HG02678 (cell line): ENCODE measurements at regions not wholly inside any gene's neighbourhood (a gene's known extent, or its start where the extent isn't known, plus 50 kb on each side); places are given as distances from the start of the nearest gene placed in this dataset.
"Not testable (repeated sequence)": the region's sequence is repeated elsewhere in the genome, so short reads cannot be mapped to it uniquely, and the experiment has no call there.

Experiments used
- ATAC-seq: cut with Tn5 transposase; IDR thresholded peaks from one replicate; pipeline ENCODE4 v1.9.1; 2021; ENCODE audit warnings: mild to moderate bottlenecking, moderate library complexity; ENCODE audit not compliant: unreplicated experiment

DNA sequence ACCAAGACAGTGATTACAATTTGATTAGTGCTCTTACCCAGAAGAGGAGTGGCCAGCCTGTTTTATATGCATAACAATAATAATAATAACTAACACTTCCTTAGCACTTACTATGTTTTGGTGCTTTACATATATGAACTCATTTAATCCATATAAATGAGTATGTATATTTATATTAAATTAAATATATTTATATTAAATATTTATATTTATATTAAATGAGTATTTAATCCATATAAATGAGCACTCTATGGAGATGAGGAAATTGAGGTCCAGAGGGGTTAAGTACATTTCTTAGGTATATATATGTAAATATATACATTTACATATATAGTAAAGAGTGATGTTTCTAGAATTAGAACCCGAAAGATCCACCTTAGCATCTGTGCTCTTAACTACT lies 673.9 kb upstream of the ACVR2A start:
- no peak for ATAC-seq

DNA sequence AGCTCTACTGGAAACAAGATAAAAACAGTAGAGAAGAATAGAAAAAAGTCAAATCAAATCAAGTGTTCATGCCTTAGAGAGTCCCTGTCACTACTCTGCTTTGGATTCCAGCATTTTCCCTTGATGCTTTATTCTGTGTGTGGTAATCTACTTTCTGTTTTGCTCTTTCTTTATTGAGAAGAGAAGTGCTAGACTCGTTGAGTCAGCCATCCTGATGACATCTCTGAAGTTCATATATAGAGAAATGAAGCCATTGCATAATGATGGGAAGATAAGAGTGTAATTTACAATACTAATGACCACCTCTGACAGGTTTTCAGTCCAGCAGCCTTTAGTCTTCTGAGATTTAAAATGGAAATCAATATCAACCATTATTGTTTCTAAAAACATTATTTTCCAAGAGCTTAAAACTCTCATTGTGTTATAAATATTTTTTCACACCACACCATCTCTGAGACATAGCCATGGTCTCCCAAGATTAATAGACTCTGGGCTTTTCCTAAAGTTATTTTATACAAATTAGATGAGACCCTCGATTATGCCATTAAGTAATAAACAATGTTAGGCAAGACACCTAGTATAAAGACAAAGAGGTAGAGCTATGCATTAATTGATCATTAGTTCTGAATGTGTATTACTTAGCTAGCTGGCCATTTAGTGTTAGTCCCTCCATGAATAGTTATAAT lies 679.0 kb upstream of the ACVR2A start:
- ATAC-seq = no peak

DNA sequence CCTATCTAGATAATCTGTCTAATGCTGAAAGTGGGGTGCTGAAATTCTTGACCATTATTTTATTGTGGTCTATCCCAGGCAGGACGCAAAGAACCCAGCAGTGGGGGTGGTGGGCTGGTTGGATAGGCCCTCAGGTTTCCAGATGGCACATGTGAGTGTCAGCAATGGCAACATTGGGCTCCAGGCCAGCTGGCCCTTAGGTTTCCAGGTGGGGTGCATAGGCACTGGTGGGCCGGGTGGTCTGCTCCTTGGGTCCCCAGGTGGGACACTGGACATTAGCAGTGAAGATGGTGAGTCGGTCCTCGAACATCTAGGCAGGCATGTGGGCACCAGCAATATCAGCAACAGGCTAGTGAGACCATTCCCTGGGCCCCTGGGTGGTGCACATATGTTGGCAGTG lies 680.3 kb upstream of the ACVR2A start:
- no peak for ATAC-seq

DNA sequence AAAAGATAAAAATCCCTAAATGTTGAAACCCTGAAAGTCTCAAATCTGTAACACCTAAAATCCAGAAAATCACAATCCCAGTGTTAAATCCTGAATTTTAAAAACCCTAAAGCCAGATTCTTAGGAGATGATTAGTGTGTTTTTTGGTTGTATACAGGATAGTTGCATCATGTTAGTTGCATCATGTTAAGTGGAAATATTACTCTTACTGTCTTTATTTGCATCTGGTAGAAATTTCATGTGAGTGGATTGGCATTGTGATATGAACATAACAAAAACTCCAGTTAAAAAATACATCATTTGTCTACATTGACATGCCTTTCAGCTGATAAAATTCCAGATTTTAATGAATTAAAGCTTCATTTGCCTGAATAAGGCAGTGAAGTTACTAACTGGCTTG lies 683.1 kb upstream of the ACVR2A start:
- ATAC-seq = no peak

DNA sequence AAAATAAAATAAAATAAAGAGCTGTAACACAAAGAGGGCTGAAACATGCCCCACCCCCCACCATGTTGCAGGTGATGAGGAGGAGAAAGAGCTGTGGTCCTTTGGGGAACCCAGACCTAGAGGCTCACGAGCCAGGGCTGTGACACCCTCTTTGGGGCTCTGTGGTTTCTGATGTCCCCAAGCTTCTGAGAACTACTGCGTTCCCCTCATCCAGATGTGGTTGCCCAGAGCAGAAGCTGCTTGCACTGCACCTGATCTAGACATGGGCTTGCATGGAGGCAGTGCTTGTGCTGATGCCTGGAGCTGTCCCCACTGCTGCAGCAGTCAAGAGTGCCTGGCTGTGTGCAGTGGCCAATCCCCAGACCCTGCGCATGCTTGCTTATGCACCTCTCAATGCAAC lies 687.9 kb upstream of the ACVR2A start:
- ATAC-seq = no peak

DNA sequence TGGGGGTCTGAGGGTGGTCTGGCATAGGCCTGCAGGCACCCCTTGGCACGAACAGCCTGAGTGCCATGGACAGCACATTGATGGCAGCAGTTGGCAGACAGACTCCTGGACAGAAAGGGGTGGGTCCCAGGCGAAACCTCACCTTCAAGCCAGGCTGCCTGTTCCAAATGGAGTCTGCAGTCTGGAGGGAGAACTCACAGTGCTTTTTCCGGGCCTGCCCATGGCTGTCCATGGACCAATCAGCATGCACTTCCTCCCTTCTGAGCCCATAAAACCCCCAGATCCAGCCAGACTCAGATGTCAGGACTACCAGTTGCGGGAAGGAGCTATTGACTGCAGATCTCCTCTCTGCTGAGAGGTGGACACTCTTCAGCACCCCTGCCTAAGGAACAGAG lies 694.6 kb upstream of the ACVR2A start:
- no peak for ATAC-seq

DNA sequence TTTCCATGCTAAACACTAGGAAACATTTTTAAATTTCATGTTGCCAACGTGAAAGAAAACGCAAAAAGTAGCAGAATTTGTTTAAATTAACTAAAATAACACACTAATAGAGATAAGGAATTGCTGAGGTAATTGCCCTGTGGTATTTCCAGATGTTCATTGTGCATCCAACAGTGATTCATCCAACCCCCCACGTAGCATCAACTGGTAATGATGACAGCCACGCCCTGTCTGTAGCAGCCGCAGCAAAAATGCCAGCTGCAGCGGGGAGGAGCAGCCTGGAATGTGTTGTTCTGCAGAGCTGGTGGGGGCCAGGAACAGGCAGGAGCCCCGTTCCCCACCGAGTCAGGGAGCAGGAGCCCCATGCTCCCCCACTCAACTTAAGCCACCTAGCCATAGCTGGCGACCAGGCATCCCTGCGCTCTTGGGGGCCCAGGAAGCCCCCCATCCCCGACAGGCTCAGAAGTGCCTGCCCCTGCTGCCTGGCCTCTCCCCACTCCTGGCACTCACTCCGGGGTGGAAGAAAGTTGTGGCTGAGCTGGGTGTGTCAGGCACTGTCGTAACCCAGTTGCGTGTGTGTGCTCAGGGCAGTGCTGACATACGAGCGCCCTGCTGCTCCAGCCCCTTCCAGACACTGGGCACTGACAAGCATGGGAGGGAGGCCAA lies 695.1 kb upstream of the ACVR2A start:
- ATAC-seq = no peak

DNA sequence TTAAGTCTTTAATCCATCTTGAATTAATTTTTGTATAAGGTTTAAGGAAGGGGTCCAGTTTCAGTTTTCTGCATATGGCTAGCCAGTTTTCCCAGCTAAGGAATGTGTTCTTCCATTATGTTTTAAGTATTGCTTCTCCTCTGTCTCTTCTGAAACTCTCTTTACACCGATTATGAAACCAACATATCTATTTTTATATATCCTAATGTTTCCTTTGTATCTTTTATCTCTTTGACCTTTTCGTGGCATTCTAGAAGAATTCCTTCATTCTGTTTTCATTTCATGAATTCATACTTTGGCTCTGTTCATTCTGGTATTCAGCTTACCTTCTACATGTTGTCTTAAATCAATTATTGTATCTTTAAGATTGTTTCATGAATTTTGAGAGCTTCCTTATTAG lies 697.0 kb upstream of the ACVR2A start:
- ATAC-seq = no peak

DNA sequence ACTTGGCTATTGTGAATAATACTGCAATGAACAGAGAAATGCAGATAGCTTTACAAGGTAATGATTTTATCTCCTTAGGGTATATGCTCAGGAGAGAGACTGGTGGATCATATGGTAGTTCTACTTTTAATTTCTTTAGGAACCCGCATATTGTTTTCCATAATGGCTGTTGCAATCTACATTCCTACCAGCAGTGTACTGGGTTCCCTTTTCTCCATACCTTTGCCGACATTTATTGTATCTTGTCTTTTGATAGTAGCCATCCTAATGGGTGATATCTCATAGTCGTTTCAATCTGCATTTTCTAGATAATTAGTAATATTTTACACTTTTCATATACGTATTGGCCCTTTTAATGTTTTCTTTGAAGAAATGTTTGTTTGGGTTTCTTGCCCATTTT lies 702.9 kb upstream of the ACVR2A start:
- no peak for ATAC-seq

DNA sequence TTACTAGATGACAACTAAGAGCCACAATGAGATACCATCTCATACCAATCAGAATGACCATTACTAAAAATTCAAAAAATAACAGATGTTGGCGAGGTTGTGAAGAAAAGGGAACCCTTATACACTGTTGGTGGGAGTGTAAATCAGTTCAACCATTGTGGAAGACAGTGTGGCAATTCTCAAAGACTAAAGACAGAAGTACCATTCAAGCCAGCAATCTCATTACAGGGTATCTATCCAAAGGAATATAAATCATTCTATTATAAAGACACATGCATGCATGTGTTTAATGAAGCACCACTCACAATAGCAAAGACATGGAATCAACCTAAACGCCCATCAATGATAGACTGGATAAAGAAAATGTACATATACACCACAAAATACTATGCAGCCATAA lies 705.1 kb upstream of the ACVR2A start:
- ATAC-seq = not testable (repeated sequence)

DNA sequence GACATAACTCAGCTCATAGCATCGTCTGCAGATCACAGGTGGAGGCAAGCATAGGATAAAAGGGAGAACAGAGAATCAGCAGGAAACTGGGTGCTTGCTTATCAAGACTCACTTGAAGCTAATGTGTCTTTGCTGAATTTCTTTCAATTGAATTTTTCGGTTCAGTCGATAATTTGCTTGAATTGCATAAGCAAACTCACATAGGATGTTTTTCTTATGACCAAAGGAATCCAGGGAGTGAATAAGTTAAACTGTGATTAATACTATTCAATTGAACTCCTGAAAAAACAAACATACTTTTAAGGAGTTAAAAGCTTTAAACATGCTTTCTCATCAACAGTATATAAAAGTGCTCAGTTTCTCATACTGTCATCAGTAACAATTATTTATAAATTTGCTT lies 707.1 kb upstream of the ACVR2A start:
- ATAC-seq = no peak

DNA sequence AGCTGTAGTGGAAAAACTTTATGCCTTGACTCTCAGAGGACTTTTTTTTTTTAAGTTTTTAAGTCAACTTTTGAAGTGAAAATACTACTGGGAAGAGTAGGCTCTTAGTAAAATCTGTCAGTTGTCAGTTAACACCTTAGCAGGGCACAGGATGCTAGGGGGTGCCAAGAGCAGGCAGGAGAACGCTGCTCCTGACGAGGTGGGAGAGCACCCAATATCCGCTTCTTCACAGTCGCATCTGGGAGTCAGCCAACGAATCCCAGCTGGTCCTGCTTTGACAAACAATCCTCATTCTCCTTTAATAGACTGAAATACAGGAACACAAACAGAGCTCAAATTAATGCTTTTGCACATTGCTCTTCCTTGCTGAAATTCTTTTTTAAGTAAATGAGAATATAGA lies 709.5 kb upstream of the ACVR2A start:
- ATAC-seq = no peak

DNA sequence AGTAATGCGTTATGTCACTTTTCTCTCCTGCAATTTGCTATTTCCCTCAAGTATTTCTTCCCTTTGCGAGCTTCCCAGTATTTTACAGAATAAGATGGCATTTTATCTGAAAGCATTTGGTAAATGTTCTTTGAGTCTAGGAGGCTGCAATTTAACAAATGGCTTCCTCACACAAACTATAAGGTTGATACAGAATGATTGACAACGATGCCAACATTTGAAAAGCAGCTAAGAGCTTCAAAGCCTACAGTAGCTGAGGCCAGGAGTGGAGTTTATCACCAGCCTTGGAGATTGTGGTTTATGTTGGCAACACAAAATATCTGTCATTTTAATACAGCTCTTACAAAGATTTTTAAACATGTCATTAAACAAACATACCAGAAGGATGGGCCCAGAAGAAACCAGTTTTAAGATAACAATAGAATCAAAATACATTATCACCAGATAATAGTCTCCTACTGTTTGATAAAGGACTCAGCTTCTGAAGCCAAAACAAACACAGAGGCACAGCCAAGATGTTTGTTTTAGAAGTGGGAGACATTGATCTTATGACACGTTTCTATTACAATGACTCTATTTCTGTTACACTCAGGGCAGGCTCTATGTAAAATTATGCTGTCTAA lies 711.4 kb upstream of the ACVR2A start:
- no peak for ATAC-seq

DNA sequence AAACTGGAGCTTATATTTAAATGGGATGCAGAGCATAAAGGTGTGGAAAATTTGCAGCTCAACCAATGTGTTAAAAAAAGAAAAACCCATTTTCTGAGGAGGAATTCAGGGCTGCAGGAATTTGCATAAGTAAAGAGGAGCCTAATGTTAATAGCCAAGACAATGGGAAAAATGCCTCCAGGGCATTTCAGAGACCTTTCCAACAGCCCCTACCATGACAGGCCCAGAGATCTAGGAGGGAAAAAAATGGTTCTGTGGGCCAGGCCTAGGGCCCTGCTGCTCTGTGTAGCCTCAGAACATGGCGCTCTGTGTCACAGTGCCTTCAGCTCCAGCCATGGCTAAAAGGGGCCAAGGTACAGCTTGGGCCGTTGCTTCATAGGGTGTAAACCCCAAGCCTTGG lies 719.7 kb upstream of the ACVR2A start:
- no peak for ATAC-seq

DNA sequence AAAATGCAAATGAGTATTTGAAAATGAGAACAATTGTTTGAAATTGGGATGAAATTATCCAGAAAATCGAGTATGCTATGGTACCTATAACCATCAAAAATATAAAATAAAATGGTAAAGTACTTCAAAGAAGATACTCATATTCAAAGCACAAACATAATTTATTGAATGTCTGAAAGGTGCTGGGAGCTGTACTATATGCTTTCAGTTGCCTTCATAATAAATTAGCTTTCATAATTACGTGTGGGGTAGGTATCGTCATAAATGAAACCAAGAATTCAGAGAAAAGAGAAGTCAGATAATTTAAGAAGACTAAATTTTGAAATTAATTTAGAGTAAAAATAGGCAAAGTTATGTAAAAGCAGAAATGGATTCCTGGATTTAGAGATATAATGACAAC lies 721.9 kb upstream of the ACVR2A start:
- no peak for ATAC-seq

DNA sequence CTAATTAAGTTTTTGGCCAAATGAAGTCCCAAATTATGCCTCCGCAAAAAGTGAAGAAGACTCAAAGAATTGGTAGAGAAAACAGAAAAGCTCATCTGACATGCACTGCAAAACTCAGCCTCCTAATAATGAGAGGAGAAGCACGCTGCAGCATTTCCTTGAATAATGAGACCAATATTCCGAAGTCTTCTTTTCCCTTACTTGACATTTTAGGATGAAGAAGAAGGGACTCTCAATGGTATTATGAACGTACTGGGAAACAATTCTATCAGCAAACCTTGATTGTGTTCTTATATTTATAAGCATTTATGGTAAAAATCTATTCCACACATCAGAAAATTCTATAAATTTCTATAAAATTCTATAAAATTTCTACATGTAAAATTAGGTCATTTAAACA lies 733.9 kb upstream of the ACVR2A start:
- no peak for ATAC-seq

DNA sequence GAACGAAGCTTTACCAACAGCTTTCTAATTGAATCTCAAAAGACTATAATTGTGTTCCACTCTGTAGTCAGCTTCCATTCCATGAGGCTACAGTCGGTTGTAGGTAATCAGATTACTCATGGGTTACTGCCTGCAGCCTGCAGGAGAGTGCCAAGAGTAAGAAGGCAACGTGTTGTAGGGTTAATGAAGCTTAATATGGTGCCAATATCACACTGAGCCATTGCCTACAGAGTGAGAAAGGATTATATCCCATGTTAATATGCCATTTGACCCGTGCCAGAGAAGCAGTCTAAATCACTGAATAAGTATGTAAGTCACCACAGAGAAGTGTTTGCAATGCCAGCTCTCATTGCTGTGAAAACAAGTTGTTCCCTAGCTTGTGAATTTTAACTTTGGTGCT lies 734.5 kb upstream of the ACVR2A start:
- no peak for ATAC-seq

DNA sequence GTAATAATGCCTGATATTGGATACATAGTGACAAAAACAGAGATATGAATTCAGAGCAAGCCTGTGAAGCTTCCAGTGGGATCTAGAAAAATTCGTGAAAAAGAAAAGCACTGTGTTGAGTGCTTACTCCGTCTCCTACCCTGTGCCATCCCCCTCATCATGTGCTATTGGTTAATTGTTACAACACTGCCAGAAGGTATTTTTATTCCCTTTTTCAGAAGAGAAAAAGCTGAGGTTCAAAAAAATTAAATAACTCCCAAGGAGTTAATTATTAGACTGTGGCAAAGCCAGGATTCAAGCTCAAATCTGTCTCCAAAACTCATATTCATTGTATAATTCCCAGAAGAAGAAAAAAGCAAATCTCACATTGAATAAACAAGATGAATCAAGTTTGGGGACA lies 735.5 kb upstream of the ACVR2A start:
- no peak for ATAC-seq

DNA sequence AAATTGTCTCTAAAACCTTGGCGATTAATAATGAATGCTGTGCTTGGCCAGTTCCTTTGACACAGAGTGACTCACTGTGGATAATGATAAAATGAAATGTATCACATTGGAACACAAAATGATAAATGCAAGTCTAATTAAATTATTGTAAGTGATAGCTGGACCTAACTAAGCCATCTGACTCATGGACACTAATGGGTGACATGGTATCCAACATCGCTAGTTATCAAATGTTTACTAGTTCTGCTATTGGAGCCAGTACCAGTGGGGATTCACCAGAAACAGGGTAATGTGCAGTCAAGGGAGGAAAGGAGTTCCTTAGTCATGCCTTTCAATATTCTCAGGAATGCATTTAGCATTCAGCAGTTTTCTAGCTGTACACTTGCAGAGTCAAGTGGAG lies 736.3 kb upstream of the ACVR2A start:
- ATAC-seq = no peak

DNA sequence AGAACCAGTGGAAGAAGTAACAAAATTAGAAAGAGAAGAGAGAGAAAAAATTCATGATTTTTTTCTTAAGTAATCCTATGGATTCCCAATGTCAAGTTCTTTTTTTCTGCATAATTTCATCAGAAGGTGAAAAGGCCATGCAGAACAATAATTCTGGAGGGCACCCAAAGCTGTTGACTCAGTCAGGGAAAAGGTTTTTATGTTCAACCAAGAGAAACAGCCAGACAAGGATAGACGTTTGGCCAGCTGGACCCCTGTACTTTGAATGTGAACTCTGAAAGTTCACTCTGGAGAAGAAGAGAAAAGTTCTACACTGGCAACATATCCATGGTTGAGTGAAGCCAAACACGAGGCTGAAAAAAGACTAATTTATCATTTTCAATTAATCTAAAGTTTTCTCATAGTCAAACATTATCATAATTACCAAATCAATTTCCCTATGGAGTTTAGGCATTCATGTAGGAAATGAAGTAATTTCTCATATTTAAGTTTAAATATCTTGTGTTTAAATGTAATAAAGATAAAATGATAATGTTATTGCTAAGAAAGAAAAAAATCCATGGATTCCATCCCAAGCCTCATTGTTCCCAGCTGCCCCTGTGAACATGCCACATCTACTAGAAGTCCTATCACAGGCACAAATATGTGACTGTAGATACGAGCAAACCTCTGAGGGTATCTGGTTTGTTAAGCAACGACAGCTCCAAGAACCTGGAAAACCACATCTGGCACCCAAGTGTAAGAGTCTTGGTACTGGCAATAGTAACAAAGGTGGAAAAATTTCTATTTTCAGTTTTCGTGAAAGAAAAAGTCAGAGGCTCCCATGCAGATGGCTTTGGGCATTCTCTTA lies 742.7 kb upstream of the ACVR2A start:
- no peak for ATAC-seq

DNA sequence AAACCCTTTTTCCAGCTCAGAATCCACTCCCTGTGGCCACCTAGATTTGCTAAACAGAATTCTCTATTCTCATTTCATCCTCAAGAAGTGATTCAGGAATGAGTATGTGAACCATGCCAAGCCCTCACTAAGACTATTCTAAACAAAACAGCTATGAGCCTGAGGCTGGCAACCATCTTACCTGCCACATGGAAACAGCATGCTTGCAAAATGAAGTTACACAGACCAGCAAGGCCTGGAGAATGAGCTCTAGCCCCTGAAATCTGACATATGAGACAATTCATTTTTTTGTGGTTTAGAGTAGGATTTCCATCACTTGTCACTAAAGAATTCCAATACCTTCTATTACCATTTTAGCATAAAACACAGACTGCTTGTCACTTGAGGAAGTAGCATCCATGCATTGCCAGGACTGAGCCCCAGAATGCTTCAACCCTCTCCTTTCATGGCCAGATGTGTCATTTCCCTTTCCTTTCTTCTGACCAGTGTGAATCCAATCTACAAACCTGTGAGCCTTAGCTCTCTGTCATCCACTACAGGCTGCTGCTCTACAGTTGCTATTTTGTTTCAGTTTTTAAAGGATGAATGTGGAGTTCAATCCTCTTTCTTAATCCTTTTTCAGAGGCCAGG lies 744.3 kb upstream of the ACVR2A start:
- no peak for ATAC-seq
